Stimulated activated CD4-positive, alpha-beta T cell treated with anti-CD3 and anti-CD28 coated beads, Interleukin-1b, Interleukin-23, amount 100 ng/mL, for 48 hours (primary cell): ENCODE measurements at regions not wholly inside any gene's neighbourhood (a gene's known extent, or its start where the extent isn't known, plus 50 kb on each side); places are given as distances from the start of the nearest gene placed in this dataset.
"Not testable (repeated sequence)": the region's sequence is repeated elsewhere in the genome, so short reads cannot be mapped to it uniquely, and the experiment has no call there.

Experiments used
- DNase-seq: peaks from one replicate; pipeline ENCODE4 v3.0.0-alpha.2; 2020

- DNase-seq, result peak; percentile 77
Observed at GRCh38 chrX:121308276-121308805, 260.9 kb downstream of the GLUD2 start.

- DNase-seq, result no peak
Observed at GRCh38 chrX:121310820-121311219, 263.4 kb downstream of the GLUD2 start.

- no peak for DNase-seq
Observed at GRCh38 chrX:121320441-121320840, 273.0 kb downstream of the GLUD2 start.

GRCh38 chrX:121322159-121322558 is 274.7 kb downstream of the GLUD2 start:
- DNase-seq, result no peak

GRCh38 chrX:121323337-121323736 is 275.9 kb downstream of the GLUD2 start:
- DNase-seq, result no peak

GRCh38 chrX:121333942-121334341 is 286.5 kb downstream of the GLUD2 start:
- DNase-seq, result no peak

GRCh38 chrX:121336831-121337421 is 289.5 kb downstream of the GLUD2 start:
- no peak for DNase-seq

GRCh38 chrX:121337816-121338215 is 290.4 kb downstream of the GLUD2 start:
- DNase-seq, result no peak

- no peak for DNase-seq
Observed at GRCh38 chrX:121349263-121349662, 301.9 kb downstream of the GLUD2 start.

- no peak for DNase-seq
Observed at GRCh38 chrX:121356139-121356849, 308.9 kb downstream of the GLUD2 start.

- no peak for DNase-seq
Observed at GRCh38 chrX:121356850-121357171, 309.4 kb downstream of the GLUD2 start.

GRCh38 chrX:121360280-121360679 is 312.9 kb downstream of the GLUD2 start:
- DNase-seq, result no peak

GRCh38 chrX:121365572-121366161 is 318.3 kb downstream of the GLUD2 start:
- no peak for DNase-seq

- no peak for DNase-seq
Observed at GRCh38 chrX:121374471-121374870, 327.1 kb downstream of the GLUD2 start.

- DNase-seq, result not testable (repeated sequence)
Observed at GRCh38 chrX:121381915-121382314, 334.5 kb downstream of the GLUD2 start.

GRCh38 chrX:121389976-121390714 is 342.7 kb downstream of the GLUD2 start:
- DNase-seq, result no peak

GRCh38 chrX:121405826-121406225 is 358.4 kb downstream of the GLUD2 start:
- no peak for DNase-seq

- no peak for DNase-seq
Observed at GRCh38 chrX:121407627-121408026, 360.2 kb downstream of the GLUD2 start.

GRCh38 chrX:121431514-121431913 is 384.1 kb downstream of the GLUD2 start:
- not testable (repeated sequence) for DNase-seq

GRCh38 chrX:121433289-121433688 is 385.9 kb downstream of the GLUD2 start:
- DNase-seq, result no peak

- DNase-seq, result not testable (repeated sequence)
Observed at GRCh38 chrX:121437666-121438065, 390.3 kb downstream of the GLUD2 start.

- no peak for DNase-seq
Observed at GRCh38 chrX:121455890-121456289, 408.5 kb downstream of the GLUD2 start.

- DNase-seq, result no peak
Observed at GRCh38 chrX:121456315-121456714, 408.9 kb downstream of the GLUD2 start.

GRCh38 chrX:121457096-121457495 is 409.7 kb downstream of the GLUD2 start:
- no peak for DNase-seq
